Heart left ventricle (tissue), 13 donors: ENCODE measurements at regions not wholly inside any gene's neighbourhood (a gene's known extent, or its start where the extent isn't known, plus 50 kb on each side); places are given as distances from the start of the nearest gene placed in this dataset.

Experiments used
- POLR2A ChIP-seq, 2 donors: fragments of 450-650 bp; IDR thresholded peaks; one replicate each; pipeline ENCODE4 v1.6.1; 2017; ENCODE audit warnings: antibody characterized with exemption in 2 of 2, mild to moderate bottlenecking in 2 of 2, moderate library complexity in 2 of 2
- TF ChIP-seq, protein P1 (sequence below), 12 donors: fragments of 200-600 bp; sonication (generic) in 4 of 12; IDR thresholded peaks; one replicate each; pipeline versions ENCODE4 v1.5.0 to v1.8.0; 2018 to 2022; ENCODE audit warnings: antibody characterized with exemption in 12 of 12, mild to moderate bottlenecking in 5 of 12
- donor health status: ischemic (EF 13 %, LVEDD 7.1; RV severe dilation, severe dysfunction).
- donor health status: DM: no; HTN: yes; CAD: no.
- donor health status: DM: no; HTN: no; CAD: no.
- donor health status: ischemic (EF 25% LVEDD 6.9; RV normal size, moderate dysfunction).
- donor health status: ischemic (EF 25% LVEDD 5.7; RV mildly dilated, moderate dysfunction).
- donor health status: ischemic (EF 35%, LVEDD 5.7; RV mildly dilated, moderate dysfunction).
- donor health status: nonischemic (EF 11% LVEDD 7.7; RV severe dilation, severe dysfunction).
- donor health status: DM: yes; HTN: yes; CAD: no.
- donor health status: PGD.
- donor health status: ischemic (EF 29% LVEDD 5.4; RV normal size, mild dysfunction).
- donor health status: nonischemic (EF 23%, LVEDD 6.1; RV moderate dilation, normal function).

DNA sequence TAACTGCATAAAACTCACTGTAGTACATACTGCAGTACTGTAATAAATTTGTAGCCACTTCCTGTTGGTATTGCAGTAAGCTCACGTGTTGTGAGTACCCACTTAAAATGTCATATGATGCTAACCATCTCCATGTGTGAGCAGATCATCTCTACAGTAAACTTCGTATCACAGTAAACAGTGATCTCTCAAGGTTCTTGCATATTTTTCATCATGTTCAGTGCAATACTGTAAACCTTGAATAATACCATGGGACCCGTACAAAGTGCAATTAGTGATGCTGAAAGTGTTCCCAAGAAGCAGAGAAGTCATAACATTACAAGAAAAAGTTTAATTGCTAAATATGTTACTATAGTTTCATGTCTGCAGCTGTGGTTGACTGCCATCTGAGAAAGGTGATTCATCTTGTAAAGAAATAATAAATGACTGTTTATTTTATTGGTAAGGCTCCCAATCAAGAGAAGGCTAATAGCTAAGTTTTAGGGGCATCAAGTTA is 253.8 kb upstream of the POU5F2 start:
- TF ChIP-seq POLR2A (IDR thresholded peaks at IDR 0.05) = no peak
- TF ChIP-seq, protein P1, sequence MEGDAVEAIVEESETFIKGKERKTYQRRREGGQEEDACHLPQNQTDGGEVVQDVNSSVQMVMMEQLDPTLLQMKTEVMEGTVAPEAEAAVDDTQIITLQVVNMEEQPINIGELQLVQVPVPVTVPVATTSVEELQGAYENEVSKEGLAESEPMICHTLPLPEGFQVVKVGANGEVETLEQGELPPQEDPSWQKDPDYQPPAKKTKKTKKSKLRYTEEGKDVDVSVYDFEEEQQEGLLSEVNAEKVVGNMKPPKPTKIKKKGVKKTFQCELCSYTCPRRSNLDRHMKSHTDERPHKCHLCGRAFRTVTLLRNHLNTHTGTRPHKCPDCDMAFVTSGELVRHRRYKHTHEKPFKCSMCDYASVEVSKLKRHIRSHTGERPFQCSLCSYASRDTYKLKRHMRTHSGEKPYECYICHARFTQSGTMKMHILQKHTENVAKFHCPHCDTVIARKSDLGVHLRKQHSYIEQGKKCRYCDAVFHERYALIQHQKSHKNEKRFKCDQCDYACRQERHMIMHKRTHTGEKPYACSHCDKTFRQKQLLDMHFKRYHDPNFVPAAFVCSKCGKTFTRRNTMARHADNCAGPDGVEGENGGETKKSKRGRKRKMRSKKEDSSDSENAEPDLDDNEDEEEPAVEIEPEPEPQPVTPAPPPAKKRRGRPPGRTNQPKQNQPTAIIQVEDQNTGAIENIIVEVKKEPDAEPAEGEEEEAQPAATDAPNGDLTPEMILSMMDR (IDR thresholded peaks at IDR 0.05) = no peak
